ENCODE measurements at regions not wholly inside any gene's neighbourhood (a gene's known extent, or its start where the extent isn't known, plus 50 kb on each side); places are given as distances from the start of the nearest gene placed in this dataset.

DNA sequence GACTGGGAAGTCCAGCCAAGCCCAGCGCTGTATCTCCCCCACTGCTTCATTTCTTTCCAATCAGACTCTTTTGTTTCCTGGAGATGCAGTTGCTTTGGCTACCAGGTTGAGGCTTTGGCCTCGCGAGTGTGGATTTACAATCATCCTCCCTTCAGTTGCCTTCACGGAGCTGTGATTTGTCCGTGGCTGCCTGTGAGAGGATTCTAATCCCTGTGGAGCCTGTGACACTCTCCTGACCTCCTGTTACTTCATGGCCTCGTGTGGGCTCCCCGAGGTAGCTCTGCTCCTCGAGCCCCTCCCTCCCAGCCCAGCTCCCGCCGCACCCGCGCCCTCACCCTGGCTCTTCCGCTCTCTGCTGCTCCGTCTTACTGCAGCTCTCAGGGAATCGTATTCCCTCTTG, 107.2 kb upstream of the STC2 start:
- WGBS, 5 donors: 43 to 59% (median 51%) methylated on average over 15 of the region's 15 CpGs
- H3K27me3 ChIP-seq: no peaks in the 10 kb centered on the region
- no peaks in the 10 kb centered on the region for H3K36me3 ChIP-seq
- TF ChIP-seq, protein P1, sequence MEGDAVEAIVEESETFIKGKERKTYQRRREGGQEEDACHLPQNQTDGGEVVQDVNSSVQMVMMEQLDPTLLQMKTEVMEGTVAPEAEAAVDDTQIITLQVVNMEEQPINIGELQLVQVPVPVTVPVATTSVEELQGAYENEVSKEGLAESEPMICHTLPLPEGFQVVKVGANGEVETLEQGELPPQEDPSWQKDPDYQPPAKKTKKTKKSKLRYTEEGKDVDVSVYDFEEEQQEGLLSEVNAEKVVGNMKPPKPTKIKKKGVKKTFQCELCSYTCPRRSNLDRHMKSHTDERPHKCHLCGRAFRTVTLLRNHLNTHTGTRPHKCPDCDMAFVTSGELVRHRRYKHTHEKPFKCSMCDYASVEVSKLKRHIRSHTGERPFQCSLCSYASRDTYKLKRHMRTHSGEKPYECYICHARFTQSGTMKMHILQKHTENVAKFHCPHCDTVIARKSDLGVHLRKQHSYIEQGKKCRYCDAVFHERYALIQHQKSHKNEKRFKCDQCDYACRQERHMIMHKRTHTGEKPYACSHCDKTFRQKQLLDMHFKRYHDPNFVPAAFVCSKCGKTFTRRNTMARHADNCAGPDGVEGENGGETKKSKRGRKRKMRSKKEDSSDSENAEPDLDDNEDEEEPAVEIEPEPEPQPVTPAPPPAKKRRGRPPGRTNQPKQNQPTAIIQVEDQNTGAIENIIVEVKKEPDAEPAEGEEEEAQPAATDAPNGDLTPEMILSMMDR (IDR thresholded peaks at IDR 0.05): no peak
- TF ChIP-seq POLR2A (IDR thresholded peaks at IDR 0.05): no peak
- TF ChIP-seq EP300 (IDR thresholded peaks at IDR 0.05): no peak
- no peak for TF ChIP-seq POLR2AphosphoS5 (IDR thresholded peaks at IDR 0.05)
- no peak overlapping the region for H3K4me3 ChIP-seq
- peak in 1 of 2 donors; percentile 51 for DNase-seq
- peak overlapping the region in 1 of 5 donors; percentile 19 for H3K27ac ChIP-seq
- intact Hi-C loops (cut with DNase I; ENCODE audit: low total_unique reads): no loop called here
- H3K4me1 ChIP-seq: no peaks in the 10 kb centered on the region
- no peaks in the 10 kb centered on the region for H3K9me3 ChIP-seq

DNA sequence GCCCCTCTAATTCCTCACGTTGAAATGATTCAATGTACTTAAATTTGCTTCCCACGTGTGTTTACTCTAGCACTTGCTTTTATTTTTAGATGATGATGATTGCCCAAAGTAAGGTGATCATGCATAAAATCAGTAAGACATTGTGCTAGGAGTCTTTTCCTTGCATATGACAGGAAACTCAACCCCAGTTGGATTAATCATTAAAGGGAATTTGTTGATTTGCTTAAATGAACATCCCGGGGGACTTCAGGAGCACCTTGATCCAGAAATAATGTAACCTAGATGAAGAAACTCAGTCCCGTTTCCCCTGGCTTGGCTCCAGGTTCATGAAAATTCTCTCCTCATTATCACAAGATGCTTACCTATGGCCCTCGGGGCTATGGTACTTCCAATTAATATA, 106.1 kb upstream of the STC2 start:
- no peak overlapping the region for H3K4me3 ChIP-seq
- no peaks in the 10 kb centered on the region for H3K36me3 ChIP-seq
- WGBS, 5 donors: 62 to 83% (median 79%) methylated on average over 5 of the region's 5 CpGs
- TF ChIP-seq, protein P1 (IDR thresholded peaks at IDR 0.05): no peak
- TF ChIP-seq POLR2AphosphoS5 (IDR thresholded peaks at IDR 0.05): no peak
- no peak for TF ChIP-seq POLR2A (IDR thresholded peaks at IDR 0.05)
- TF ChIP-seq EP300 (IDR thresholded peaks at IDR 0.05): no peak
- no peak for DNase-seq
- H3K27me3 ChIP-seq: no peaks in the 10 kb centered on the region
- intact Hi-C loops (cut with DNase I; ENCODE audit: low total_unique reads): no loop called here
- H3K4me1 ChIP-seq: no peaks in the 10 kb centered on the region
- H3K9me3 ChIP-seq: no peaks in the 10 kb centered on the region
- no peak overlapping the region for H3K27ac ChIP-seq

- intact Hi-C loops (cut with DNase I; ENCODE audit: low total_unique reads): no loop called here
- WGBS, 5 donors: 67 to 87% (median 77%) methylated on average over 2 of the region's 2 CpGs
Measured at GRCh38 chr5:173430394-173430793, 102.2 kb upstream of the STC2 start.

GRCh38 chr5:173429489-173430150, 101.4 kb upstream of the STC2 start:
- WGBS, 5 donors: 70 to 82% (median 76%) methylated on average over 3 of the region's 3 CpGs
- intact Hi-C loops (cut with DNase I; ENCODE audit: low total_unique reads): no loop called here
- TF ChIP-seq POLR2AphosphoS5 (IDR thresholded peaks at IDR 0.05) (no peak), POLR2A (IDR thresholded peaks at IDR 0.05) (no peak), EP300 (IDR thresholded peaks at IDR 0.05) (no peak)
- TF ChIP-seq, protein P1 (IDR thresholded peaks at IDR 0.05): no peak

More at GRCh38 chr5:173430394-173430793, 102.2 kb upstream of the STC2 start:
- no peaks in the 10 kb centered on the region for H3K9me3 ChIP-seq
- no peak for DNase-seq
- H3K27ac ChIP-seq: no peak overlapping the region
- no peak for TF ChIP-seq POLR2A (IDR thresholded peaks at IDR 0.05)
- no peak for TF ChIP-seq POLR2AphosphoS5 (IDR thresholded peaks at IDR 0.05)
- TF ChIP-seq EP300 (IDR thresholded peaks at IDR 0.05): no peak
- TF ChIP-seq, protein P1 (IDR thresholded peaks at IDR 0.05): no peak
- no peaks in the 10 kb centered on the region for H3K36me3 ChIP-seq
- no peaks in the 10 kb centered on the region for H3K27me3 ChIP-seq
- H3K4me3 ChIP-seq: no peak overlapping the region
- H3K4me1 ChIP-seq: no peaks in the 10 kb centered on the region

More at GRCh38 chr5:173429489-173430150, 101.4 kb upstream of the STC2 start:
- Histone ChIP-seq H3K9me3 (no peaks in the 10 kb centered on the region), H3K27me3 (no peaks in the 10 kb centered on the region), H3K36me3 (no peaks in the 10 kb centered on the region), H3K4me1 (no peaks in the 10 kb centered on the region), H3K4me3 (no peak overlapping the region), H3K27ac (no peak overlapping the region)
- DNase-seq: no peak

All from stomach (tissue), 8 donors.